Lower lobe of right lung (tissue), 2 donors: ENCODE measurements at regions not wholly inside any gene's neighbourhood (a gene's known extent, or its start where the extent isn't known, plus 50 kb on each side); places are given as distances from the start of the nearest gene placed in this dataset.

Source experiments
- ATAC-seq, 2 donors: fragments of 200-7000 bp; cut with Tn5 transposase; one replicate each; pipeline ENCODE4 v1.9.1; 2020 to 2022; ENCODE audit warnings: mild to moderate bottlenecking in 2 of 2, moderate library complexity in 2 of 2
- DNase-seq: peaks from one replicate; pipeline ENCODE4 v3.0.0-alpha.2; 2020
- H3K27ac ChIP-seq: fragments of 200-600 bp; one replicate; pipeline ENCODE4 v1.8.0; 2022
- H3K27me3 ChIP-seq: fragments of 200-600 bp; one replicate; pipeline ENCODE4 v1.8.0; 2022; ENCODE audit warnings: low read depth
- H3K36me3 ChIP-seq: fragments of 200-600 bp; one replicate; pipeline ENCODE4 v1.8.0; 2022; ENCODE audit warnings: mild to moderate bottlenecking
- H3K4me1 ChIP-seq: fragments of 200-600 bp; one replicate; pipeline ENCODE4 v1.8.0; 2022
- H3K4me3 ChIP-seq: fragments of 200-600 bp; one replicate; pipeline ENCODE4 v1.8.0; 2022; ENCODE audit warnings: mild to moderate bottlenecking
- H3K9me3 ChIP-seq: fragments of 200-600 bp; one replicate; pipeline ENCODE4 v1.8.0; 2022
- CTCF ChIP-seq: fragments of 200-600 bp; IDR thresholded peaks from one replicate; pipeline ENCODE4 v1.8.0; 2022; ENCODE audit warnings: antibody characterized with exemption, mild to moderate bottlenecking
- intact Hi-C: fragments of 100-400 bp; cut with DNase I; formaldehyde crosslinking; loops from one replicate; pipeline ENCODE4 v1.11.0; 2022
- donor health status: DM: no; HTN: yes; CAD: no; lungs with severe emphysema.

GRCh38 chr9:115264313-115264712 lies 146.4 kb upstream of the TNC start:
- TF ChIP-seq CTCF, result no peak
- H3K4me3 ChIP-seq, result no peak overlapping the region
- no peaks in the 10 kb centered on the region for H3K36me3 ChIP-seq
- no peaks in the 10 kb centered on the region for H3K27me3 ChIP-seq
- peaks cover 8% of the 10 kb centered on the region for H3K4me1 ChIP-seq
- intact Hi-C loops, result no loop called here
- ATAC-seq (no peak), DNase-seq (no peak)
- no peaks in the 10 kb centered on the region for H3K9me3 ChIP-seq
- H3K27ac ChIP-seq, result no peak overlapping the region

- Histone ChIP-seq H3K27ac (no peak overlapping the region), H3K36me3 (no peaks in the 10 kb centered on the region), H3K4me1 (peaks cover 8% of the 10 kb centered on the region), H3K9me3 (no peaks in the 10 kb centered on the region), H3K4me3 (no peak overlapping the region), H3K27me3 (no peaks in the 10 kb centered on the region)
- TF ChIP-seq CTCF, result no peak
- ATAC-seq (no peak), DNase-seq (no peak)
- intact Hi-C loops, result no loop called here
Measured at GRCh38 chr9:115267790-115268189, 149.8 kb upstream of the TNC start.

GRCh38 chr9:115275753-115276152 lies 157.8 kb upstream of the TNC start:
- H3K36me3 ChIP-seq, result no peaks in the 10 kb centered on the region
- H3K4me1 ChIP-seq, result no peaks in the 10 kb centered on the region
- no peaks in the 10 kb centered on the region for H3K9me3 ChIP-seq
- H3K27me3 ChIP-seq, result no peaks in the 10 kb centered on the region
- no peak for TF ChIP-seq CTCF
- ATAC-seq (no peak), DNase-seq (no peak)
- H3K4me3 ChIP-seq, result no peak overlapping the region
- H3K27ac ChIP-seq, result no peak overlapping the region
- intact Hi-C loops, result no loop called here

GRCh38 chr9:115276621-115277020 lies 158.7 kb upstream of the TNC start:
- Histone ChIP-seq H3K27ac (no peak overlapping the region), H3K9me3 (no peaks in the 10 kb centered on the region), H3K4me1 (no peaks in the 10 kb centered on the region), H3K27me3 (no peaks in the 10 kb centered on the region), H3K36me3 (no peaks in the 10 kb centered on the region), H3K4me3 (no peak overlapping the region)
- DNase-seq, result no peak
- TF ChIP-seq CTCF, result no peak
- intact Hi-C loops, result no loop called here
- no peak for ATAC-seq

- Histone ChIP-seq H3K27ac (no peak overlapping the region), H3K27me3 (no peaks in the 10 kb centered on the region), H3K4me1 (no peaks in the 10 kb centered on the region), H3K36me3 (no peaks in the 10 kb centered on the region), H3K9me3 (no peaks in the 10 kb centered on the region), H3K4me3 (no peak overlapping the region)
- intact Hi-C loops, result no loop called here
- ATAC-seq, result no peak
- TF ChIP-seq CTCF, result no peak
- DNase-seq, result no peak
Measured at GRCh38 chr9:115277301-115277700, 159.3 kb upstream of the TNC start.
